ENCODE measurements at regions not wholly inside any gene's neighbourhood (a gene's known extent, or its start where the extent isn't known, plus 50 kb on each side); places are given as distances from the start of the nearest gene placed in this dataset.

DNA sequence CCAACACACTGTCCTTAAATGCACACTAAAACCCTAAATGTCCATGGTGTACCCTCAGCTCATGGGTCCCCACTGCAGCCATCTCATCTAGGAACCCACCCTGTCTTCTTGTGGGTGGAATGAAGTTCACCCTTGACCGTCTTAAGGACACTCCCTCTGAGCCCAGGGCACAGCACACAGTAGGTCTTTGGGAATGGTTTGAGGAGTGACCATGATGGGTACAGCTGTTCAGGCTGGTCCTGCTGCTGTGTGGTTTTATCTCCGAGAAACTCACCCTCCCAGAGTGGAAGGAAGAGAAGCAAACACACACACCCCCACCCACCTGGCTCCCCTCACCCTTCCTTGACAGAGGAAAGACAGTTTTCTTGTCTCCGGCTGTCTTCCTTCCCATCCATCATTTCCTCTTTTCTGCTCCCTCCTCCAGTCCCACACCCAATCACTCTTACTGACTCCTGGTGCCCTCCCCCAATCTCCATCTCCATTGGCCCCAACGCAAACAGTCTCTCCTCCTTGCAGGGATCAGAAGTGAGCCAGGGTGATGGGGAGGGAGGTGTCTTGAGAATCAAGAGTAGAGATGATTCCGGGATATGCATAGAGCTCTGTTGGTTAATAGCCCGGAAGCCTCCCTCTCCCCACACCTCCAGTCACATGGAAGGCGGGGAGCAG is 105.9 kb upstream of the LHX5 start:
- no peak overlapping the region for H3K4me2 ChIP-seq (ENCODE audit: low read length)
- no peaks in the 10 kb centered on the region for H3K27me3 ChIP-seq (ENCODE audit: insufficient read depth, low read length)

GRCh38 chr12:113575386-113575785 is 103.7 kb upstream of the LHX5 start:
- H3K9ac ChIP-seq (ENCODE audit: low read length), result no peak overlapping the region
- no peaks in the 10 kb centered on the region for H3K27me3 ChIP-seq (ENCODE audit: insufficient read depth, low read length)
- no peaks in the 10 kb centered on the region for H3K9me2 ChIP-seq (ENCODE audit: low read depth, low read length)
- H3K4me3 ChIP-seq (ENCODE audit: low read depth, low read length, poor library complexity, severe bottlenecking), result no peak overlapping the region
- H4K20me1 ChIP-seq (ENCODE audit: insufficient read depth, low read length), result no peaks in the 10 kb centered on the region
- TF ChIP-seq CTCF (IDR thresholded peaks at IDR 0.05; ENCODE audit: low read length) (no peak), EZH2 (IDR thresholded peaks at IDR 0.05; ENCODE audit: borderline replicate concordance, low read length) (no peak)
- no peaks in the 10 kb centered on the region for H3K36me3 ChIP-seq (ENCODE audit: insufficient read depth, low read length)
- H3K9me3 ChIP-seq (ENCODE audit: low read length), result no peaks in the 10 kb centered on the region
- H2AFZ ChIP-seq (ENCODE audit: low read length), result no peak overlapping the region
- no peaks in the 10 kb centered on the region for H3K4me1 ChIP-seq (ENCODE audit: insufficient read depth, low read length, severe bottlenecking)
- H3K4me2 ChIP-seq (ENCODE audit: low read length), result no peak overlapping the region
- no peaks in the 10 kb centered on the region for H3F3A ChIP-seq (ENCODE audit: insufficient read depth, low read length)
- H3K79me2 ChIP-seq (ENCODE audit: insufficient read depth, low read length), result no peaks in the 10 kb centered on the region
- H3K27ac ChIP-seq (ENCODE audit: low read depth, low read length, poor library complexity, severe bottlenecking), result no peak overlapping the region

More for the DNA sequence above, 105.9 kb upstream of the LHX5 start:
- Histone ChIP-seq H3K9me2 (ENCODE audit: low read depth, low read length) (no peaks in the 10 kb centered on the region), H3K9me3 (ENCODE audit: low read length) (no peaks in the 10 kb centered on the region), H4K20me1 (ENCODE audit: insufficient read depth, low read length) (no peaks in the 10 kb centered on the region), H3K4me3 (ENCODE audit: low read depth, low read length, poor library complexity, severe bottlenecking) (no peak overlapping the region), H3F3A (ENCODE audit: insufficient read depth, low read length) (no peaks in the 10 kb centered on the region), H3K9ac (ENCODE audit: low read length) (no peak overlapping the region), H3K27ac (ENCODE audit: low read depth, low read length, poor library complexity, severe bottlenecking) (no peak overlapping the region), H3K79me2 (ENCODE audit: insufficient read depth, low read length) (no peaks in the 10 kb centered on the region), H3K4me1 (ENCODE audit: insufficient read depth, low read length, severe bottlenecking) (no peaks in the 10 kb centered on the region), H3K36me3 (ENCODE audit: insufficient read depth, low read length) (no peaks in the 10 kb centered on the region), H2AFZ (ENCODE audit: low read length) (no peak overlapping the region)
- TF ChIP-seq CTCF (IDR thresholded peaks at IDR 0.05; ENCODE audit: low read length) (no peak), EZH2 (IDR thresholded peaks at IDR 0.05; ENCODE audit: borderline replicate concordance, low read length) (no peak)

DNA sequence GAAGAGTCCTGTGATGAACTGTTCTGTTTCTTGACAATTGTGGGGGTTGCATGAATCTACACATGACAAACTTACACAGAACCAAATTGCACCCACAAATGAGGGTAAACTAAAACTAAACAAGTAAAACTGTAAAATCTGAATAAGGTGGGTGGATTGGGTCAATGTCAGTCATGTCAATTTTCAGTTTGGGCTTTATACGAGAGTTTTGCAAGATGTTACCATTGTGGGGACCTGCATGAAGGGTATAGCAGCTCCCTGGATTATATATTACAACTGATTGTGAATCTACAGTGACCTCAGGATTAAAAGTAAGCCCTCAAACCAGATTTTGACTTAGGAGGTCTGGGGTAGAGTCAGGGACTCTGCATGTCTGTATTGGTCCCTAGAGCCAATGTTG is 101.5 kb upstream of the LHX5 start:
- no peaks in the 10 kb centered on the region; the same call in 1 of the 2 replicates for H3K27me3 ChIP-seq (ENCODE audit: insufficient read depth, low read length)
- no peaks in the 10 kb centered on the region for H3K4me1 ChIP-seq (ENCODE audit: insufficient read depth, low read length, severe bottlenecking)
- H3K9me2 ChIP-seq (ENCODE audit: low read depth, low read length), result no peaks in the 10 kb centered on the region
- no peak overlapping the region for H3K27ac ChIP-seq (ENCODE audit: low read depth, low read length, poor library complexity, severe bottlenecking)
- H3K36me3 ChIP-seq (ENCODE audit: insufficient read depth, low read length), result no peaks in the 10 kb centered on the region
- H3K9ac ChIP-seq (ENCODE audit: low read length), result no peak overlapping the region
- no peak overlapping the region for H2AFZ ChIP-seq (ENCODE audit: low read length)
- no peaks in the 10 kb centered on the region for H3K79me2 ChIP-seq (ENCODE audit: insufficient read depth, low read length)
- H3K4me3 ChIP-seq (ENCODE audit: low read depth, low read length, poor library complexity, severe bottlenecking), result no peak overlapping the region
- no peak overlapping the region for H3K4me2 ChIP-seq (ENCODE audit: low read length)
- H4K20me1 ChIP-seq (ENCODE audit: insufficient read depth, low read length), result no peaks in the 10 kb centered on the region
- H3F3A ChIP-seq (ENCODE audit: insufficient read depth, low read length), result no peaks in the 10 kb centered on the region
- no peak for TF ChIP-seq EZH2 (IDR thresholded peaks at IDR 0.05; ENCODE audit: borderline replicate concordance, low read length)
- TF ChIP-seq CTCF (IDR thresholded peaks at IDR 0.05; ENCODE audit: low read length), result no peak
- H3K9me3 ChIP-seq (ENCODE audit: low read length), result no peaks in the 10 kb centered on the region
